ENCODE measurements at regions not wholly inside any gene's neighbourhood (a gene's known extent, or its start where the extent isn't known, plus 50 kb on each side); places are given as distances from the start of the nearest gene placed in this dataset.
A peak's percentile ranks its signal among the peaks of the same experiment; 100 is the strongest.

- 76% methylated on average over 5 of the region's 5 CpGs for WGBS
- no peaks in the 10 kb centered on the region for H3K27me3 ChIP-seq (replicated peaks; ENCODE audit: insufficient read depth)
- H3K4me1 ChIP-seq (replicated peaks) = no peaks in the 10 kb centered on the region
Measured at GRCh38 chr2:21754164-21754788, 630.5 kb downstream of the TDRD15 start.

GRCh38 chr2:21757805-21758430 lies 634.1 kb downstream of the TDRD15 start:
- TF ChIP-seq POLR2AphosphoS5 (IDR thresholded peaks at IDR 0.05) = no peak
- TF ChIP-seq CTCF (IDR thresholded peaks at IDR 0.05) = no peak
- TF ChIP-seq POLR2A (IDR thresholded peaks at IDR 0.05) = no peak
- WGBS = 31% methylated on average over 11 of the region's 11 CpGs

More at GRCh38 chr2:21754164-21754788, 630.5 kb downstream of the TDRD15 start:
- no peak for DNase-seq (ENCODE audit: low spot score)
- Histone ChIP-seq H3K36me3 (no peaks in the 10 kb centered on the region), H3K27ac (no peak overlapping the region), H3K4me3 (no peak overlapping the region), H3K9me3 (no peaks in the 10 kb centered on the region)
- intact Hi-C loops (cut with DNase I) = no loop called here
- no peak for TF ChIP-seq POLR2AphosphoS5 (IDR thresholded peaks at IDR 0.05)
- no peak for TF ChIP-seq POLR2A (IDR thresholded peaks at IDR 0.05)
- TF ChIP-seq CTCF (IDR thresholded peaks at IDR 0.05) = peak in 1 of 4 experiments; percentile 13

GRCh38 chr2:21759819-21760218 lies 636.1 kb downstream of the TDRD15 start:
- TF ChIP-seq CTCF (IDR thresholded peaks at IDR 0.05) (no peak), POLR2A (IDR thresholded peaks at IDR 0.05) (no peak), POLR2AphosphoS5 (IDR thresholded peaks at IDR 0.05) (no peak)
- no peak for DNase-seq (ENCODE audit: low spot score)
- H3K27me3 ChIP-seq (replicated peaks; ENCODE audit: insufficient read depth) = no peaks in the 10 kb centered on the region
- intact Hi-C loops (cut with DNase I) = no loop called here
- H3K9me3 ChIP-seq = no peaks in the 10 kb centered on the region
- no peaks in the 10 kb centered on the region for H3K4me1 ChIP-seq (replicated peaks)
- H3K4me3 ChIP-seq = no peak overlapping the region
- no peak overlapping the region for H3K27ac ChIP-seq
- H3K36me3 ChIP-seq = no peaks in the 10 kb centered on the region

More at GRCh38 chr2:21757805-21758430, 634.1 kb downstream of the TDRD15 start:
- H3K27ac ChIP-seq = no peak overlapping the region
- intact Hi-C loops (cut with DNase I) = no loop called here
- H3K4me3 ChIP-seq = no peak overlapping the region
- H3K27me3 ChIP-seq (replicated peaks; ENCODE audit: insufficient read depth) = no peaks in the 10 kb centered on the region
- H3K36me3 ChIP-seq = no peaks in the 10 kb centered on the region
- DNase-seq (ENCODE audit: low spot score) = no peak
- H3K9me3 ChIP-seq = no peaks in the 10 kb centered on the region
- no peaks in the 10 kb centered on the region for H3K4me1 ChIP-seq (replicated peaks)

GRCh38 chr2:21761361-21761760 lies 637.6 kb downstream of the TDRD15 start:
- intact Hi-C loops (cut with DNase I) = no loop called here
- TF ChIP-seq CTCF (IDR thresholded peaks at IDR 0.05) (no peak), POLR2A (IDR thresholded peaks at IDR 0.05) (no peak)
- Histone ChIP-seq H3K9me3 (no peaks in the 10 kb centered on the region), H3K36me3 (no peaks in the 10 kb centered on the region), H3K27ac (no peak overlapping the region), H3K4me1 (replicated peaks) (no peaks in the 10 kb centered on the region), H3K4me3 (no peak overlapping the region), H3K27me3 (replicated peaks; ENCODE audit: insufficient read depth) (no peaks in the 10 kb centered on the region)
- DNase-seq (ENCODE audit: low spot score) = no peak
- WGBS = 69% methylated on average over 2 of the region's 2 CpGs

- intact Hi-C loops (cut with DNase I) = no loop called here
- TF ChIP-seq POLR2A (IDR thresholded peaks at IDR 0.05) (no peak), CTCF (IDR thresholded peaks at IDR 0.05) (no peak), POLR2AphosphoS5 (IDR thresholded peaks at IDR 0.05) (no peak)
- H3K4me1 ChIP-seq (replicated peaks) = no peaks in the 10 kb centered on the region
- H3K36me3 ChIP-seq = no peaks in the 10 kb centered on the region
- no peak for DNase-seq (ENCODE audit: low spot score)
- H3K27ac ChIP-seq = no peak overlapping the region
- H3K9me3 ChIP-seq = no peaks in the 10 kb centered on the region
- no peaks in the 10 kb centered on the region for H3K27me3 ChIP-seq (replicated peaks; ENCODE audit: insufficient read depth)
- H3K4me3 ChIP-seq = no peak overlapping the region
Measured at GRCh38 chr2:21763501-21763900, 639.7 kb downstream of the TDRD15 start.
